OCI-LY7 (cell line): ENCODE measurements at regions not wholly inside any gene's neighbourhood (a gene's known extent, or its start where the extent isn't known, plus 50 kb on each side); places are given as distances from the start of the nearest gene placed in this dataset.

Source experiments
- BruUV-seq: library from RNA; stranded (reverse); fragments of 400-500 nt; replicated peaks from 2 replicates; lab custom pipeline; 2021; lab: Mats Ljungman, UMichigan
- CTCF ChIA-PET: fragments of 300-600 bp; sonication (Branson Sonifier 250); formaldehyde crosslinking; loops from one replicate; lab custom pipeline; 2022; ENCODE audit warnings: antibody characterized with exemption; ENCODE audit not compliant: unreplicated experiment; lab: Charles Lee
- POLR2A ChIA-PET: fragments of 300-600 bp; sonication (Branson Sonifier 250); formaldehyde crosslinking; loops from one replicate; lab custom pipeline; 2022; ENCODE audit warnings: antibody characterized with exemption; lab: Charles Lee
- DNase-seq: peaks from one replicate; pipeline ENCODE4 v3.0.0-alpha.2; 2015; ENCODE audit warnings: low spot score
- H2AFZ ChIP-seq: fragments of 200-600 bp; sonication (generic), shearing (Covaris generic); 2 replicates; pipeline ENCODE4 v1.6.1; 2014; ENCODE audit warnings: mild to moderate bottlenecking, antibody characterized with exemption, low read length, moderate library complexity
- H3K27ac ChIP-seq: fragments of 200-600 bp; sonication (generic); 2 replicates; pipeline ENCODE4 v1.5.1; 2014; ENCODE audit warnings: mixed run types, low read depth, mild to moderate bottlenecking, moderate library complexity, low read length, inconsistent platforms; ENCODE audit not compliant: poor library complexity, severe bottlenecking
- H3K36me3 ChIP-seq: fragments of 200-600 bp; sonication (generic); 2 replicates; pipeline ENCODE4 v1.6.1; 2014; ENCODE audit warnings: mild to moderate bottlenecking, antibody characterized with exemption, low read length, moderate library complexity, mixed read lengths; ENCODE audit not compliant: insufficient read depth
- H3K4me1 ChIP-seq: fragments of 200-600 bp; sonication (generic); 2 replicates; pipeline ENCODE4 v1.5.1; 2014; ENCODE audit warnings: mild to moderate bottlenecking, low read length; ENCODE audit not compliant: insufficient read depth, poor library complexity, severe bottlenecking
- H3K4me2 ChIP-seq: fragments of 200-600 bp; sonication (generic); 2 replicates; pipeline ENCODE4 v1.6.1; 2014; ENCODE audit warnings: mild to moderate bottlenecking, low read length
- H3K4me3 ChIP-seq: fragments of 200-600 bp; sonication (generic); 2 replicates; pipeline ENCODE4 v1.5.1; 2014; ENCODE audit warnings: mild to moderate bottlenecking, low read depth, low read length; ENCODE audit not compliant: poor library complexity, severe bottlenecking
- H3K79me2 ChIP-seq: fragments of 200-600 bp; sonication (generic); 2 replicates; pipeline ENCODE4 v1.6.1; 2016; ENCODE audit warnings: low read depth, mild to moderate bottlenecking, low read length, moderate library complexity, mixed read lengths; ENCODE audit not compliant: insufficient read depth
- H3K9me2 ChIP-seq: fragments of 200-600 bp; sonication (generic); 2 replicates; pipeline ENCODE4 v1.6.1; 2016; ENCODE audit warnings: mild to moderate bottlenecking, low read length, mixed read lengths; ENCODE audit not compliant: insufficient read depth
- H3K9me3 ChIP-seq: fragments of 200-600 bp; sonication (generic); 2 replicates; pipeline ENCODE4 v1.6.1; 2014; ENCODE audit warnings: mild to moderate bottlenecking, mixed run types, low read length, mixed read lengths
- H4K20me1 ChIP-seq: fragments of 200-600 bp; sonication (generic); 2 replicates; pipeline ENCODE4 v1.6.1; 2014; ENCODE audit warnings: mild to moderate bottlenecking, antibody characterized with exemption, low read length, moderate library complexity, mixed read lengths; ENCODE audit not compliant: insufficient read depth
- CTCF ChIP-seq: fragments of 200-600 bp; sonication (generic); conservative IDR thresholded peaks from 2 replicates; pipeline ENCODE4 v1.5.1; 2014; ENCODE audit warnings: mild to moderate bottlenecking, antibody characterized with exemption, low read length, moderate library complexity, mixed read lengths
- EZH2phosphoT487 ChIP-seq: fragments of 200-600 bp; sonication (generic); IDR thresholded peaks from 2 replicates; pipeline ENCODE4 v1.6.1; 2018; ENCODE audit warnings: low read depth, borderline replicate concordance, mild to moderate bottlenecking, mixed run types, antibody characterized with exemption, low read length, moderate library complexity, mixed read lengths
- intact Hi-C: fragments of 100-400 bp; cut with micrococcal nuclease; formaldehyde crosslinking; loops from one replicate; pipeline ENCODE4 v1.10.0; 2022; ENCODE audit not compliant: unreplicated experiment

GRCh38 chr6:133778414-133779130, 110.3 kb upstream of the TCF21 start:
- Histone ChIP-seq H3K27ac (no peak overlapping the region), H3K79me2 (no peaks in the 10 kb centered on the region), H3K4me3 (no peak overlapping the region), H3K4me2 (no peak overlapping the region), H3K9me2 (no peaks in the 10 kb centered on the region), H2AFZ (no peak overlapping the region), H4K20me1 (no peaks in the 10 kb centered on the region), H3K36me3 (no peaks in the 10 kb centered on the region), H3K9me3 (no peaks in the 10 kb centered on the region), H3K4me1 (no peaks in the 10 kb centered on the region)
- POLR2A ChIA-PET: no interaction called here
- CTCF ChIA-PET: no interaction called here
- no TSS peak for BruUV-seq
- DNase-seq: no peak
- intact Hi-C loops: no loop called here
- TF ChIP-seq EZH2phosphoT487 (no peak), CTCF (no peak)

- TF ChIP-seq EZH2phosphoT487: no peak
- TF ChIP-seq CTCF: no peak
- H3K79me2 ChIP-seq: no peaks in the 10 kb centered on the region
- POLR2A ChIA-PET: interaction anchor here (0.5 to 0.6 kb wide), 2 partner anchors 17 to 271 kb away, joined by 3 read pairs; no protein-coding TSS in a partner anchor
- H3K4me1 ChIP-seq: no peaks in the 10 kb centered on the region
- H3K4me2 ChIP-seq: no peak overlapping the region
- DNase-seq: no peak
- H3K27ac ChIP-seq: no peak overlapping the region
- intact Hi-C loops: no loop called here
- BruUV-seq: no TSS peak
- no peaks in the 10 kb centered on the region for H3K9me3 ChIP-seq
- H3K4me3 ChIP-seq: no peak overlapping the region
- CTCF ChIA-PET: no interaction called here
- no peaks in the 10 kb centered on the region for H3K9me2 ChIP-seq
- H3K36me3 ChIP-seq: no peaks in the 10 kb centered on the region
- no peak overlapping the region for H2AFZ ChIP-seq
- no peaks in the 10 kb centered on the region for H4K20me1 ChIP-seq
Measured at GRCh38 chr6:133779916-133780695, 108.8 kb upstream of the TCF21 start.

- DNase-seq: no peak
- Histone ChIP-seq H3K4me2 (no peak overlapping the region), H3K9me3 (no peaks in the 10 kb centered on the region), H3K27ac (no peak overlapping the region), H2AFZ (no peak overlapping the region), H3K9me2 (no peaks in the 10 kb centered on the region), H3K79me2 (no peaks in the 10 kb centered on the region), H3K4me3 (no peak overlapping the region), H3K4me1 (no peaks in the 10 kb centered on the region), H3K36me3 (no peaks in the 10 kb centered on the region), H4K20me1 (no peaks in the 10 kb centered on the region)
- ChIA-PET POLR2A (no interaction called here), CTCF (no interaction called here)
- intact Hi-C loops: no loop called here
- TF ChIP-seq CTCF (no peak), EZH2phosphoT487 (no peak)
- no TSS peak for BruUV-seq
Measured at GRCh38 chr6:133786016-133786415, 102.9 kb upstream of the TCF21 start.
